Endometrium (tissue), 2 donors: ENCODE measurements at regions not wholly inside any gene's neighbourhood (a gene's known extent, or its start where the extent isn't known, plus 50 kb on each side); places are given as distances from the start of the nearest gene placed in this dataset.
"Not testable (repeated sequence)": the region's sequence is repeated elsewhere in the genome, so short reads cannot be mapped to it uniquely, and the experiment has no call there.

Experiments used
- FAIRE-seq: peaks from 2 replicates; lab custom pipeline; 2012; peaks lifted over from hg19 to GRCh38; lab: Jason Lieb, UNC
- donor health status: control.
- donor health status: control.

DNA sequence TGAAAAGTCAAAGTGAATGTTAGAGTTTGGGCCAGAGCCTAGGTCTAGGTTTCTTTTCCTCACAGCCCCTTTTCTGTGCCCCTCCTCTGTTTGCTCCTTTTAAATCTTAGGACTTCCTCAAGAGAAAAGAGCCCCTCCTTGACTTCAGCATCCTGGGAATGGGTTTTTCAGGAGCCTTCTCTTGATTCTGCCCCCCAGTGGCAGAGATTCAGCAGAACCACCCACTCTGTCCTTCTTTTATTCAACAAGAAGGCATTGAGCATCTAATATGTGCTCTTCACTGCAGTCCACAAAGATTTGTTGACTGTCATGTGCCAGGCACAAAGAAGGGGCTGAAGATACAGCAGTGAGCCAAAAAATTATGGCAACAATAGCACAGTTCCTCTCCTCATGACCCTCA, 270.8 kb upstream of the CDH5 start:
- FAIRE-seq, result no peak

DNA sequence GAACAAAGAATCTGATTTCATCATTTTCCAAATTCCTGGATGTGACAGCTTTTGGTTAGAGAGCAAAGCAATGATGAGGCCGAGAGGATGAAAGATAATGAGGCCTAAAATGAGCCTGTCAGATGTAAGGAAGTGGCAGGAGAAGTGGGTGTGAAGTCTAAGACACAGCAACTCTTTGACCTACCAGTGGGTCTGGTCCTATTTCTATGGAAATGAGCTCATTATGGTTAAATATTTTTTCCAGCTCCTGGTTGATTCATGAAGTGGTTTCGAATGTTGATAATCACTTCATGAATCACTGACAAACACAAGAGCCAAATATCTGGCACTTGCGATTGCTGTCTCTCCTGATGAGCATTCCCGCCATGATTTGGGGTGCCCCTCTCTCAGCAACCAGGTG, 273.3 kb upstream of the CDH5 start:
- FAIRE-seq, result no peak

DNA sequence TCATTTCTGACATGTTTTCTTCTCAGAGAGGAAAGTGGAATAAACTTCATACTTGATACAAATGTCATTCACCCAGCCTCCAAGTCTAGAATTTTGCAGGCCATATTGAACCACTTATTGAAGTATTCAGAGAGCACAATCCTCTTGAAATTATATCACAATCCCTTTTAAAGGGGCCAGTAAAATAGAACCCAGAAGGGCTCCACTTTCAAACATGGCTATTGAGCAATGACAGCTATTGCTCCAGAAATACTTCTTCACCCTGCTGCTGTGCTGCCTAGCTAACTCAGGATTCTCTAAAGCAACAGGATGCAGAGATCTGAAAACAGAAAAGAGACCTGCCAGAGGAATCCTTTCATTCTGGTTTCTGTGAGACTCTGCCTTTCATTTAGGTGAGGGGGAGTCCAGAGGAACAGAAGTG, 275.0 kb upstream of the CDH5 start:
- no peak for FAIRE-seq

DNA sequence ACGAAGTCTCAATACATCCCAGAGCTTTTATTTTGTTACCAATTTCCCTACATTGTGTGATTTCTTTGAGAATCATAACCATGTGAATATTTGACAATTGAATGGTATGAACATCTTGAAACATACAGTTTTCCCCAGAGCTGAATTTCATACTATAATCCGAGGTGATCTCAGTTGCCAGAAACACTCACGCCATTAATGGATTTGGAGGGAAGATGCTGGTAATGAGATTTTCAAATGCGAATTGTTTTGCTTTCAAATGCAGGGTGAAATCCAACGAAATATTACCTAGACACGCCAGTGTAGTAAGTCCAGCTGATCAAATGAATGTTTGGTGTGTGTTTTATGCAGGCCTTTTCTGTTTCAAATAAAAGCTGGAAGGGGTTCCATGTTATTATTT, 277.8 kb upstream of the CDH5 start:
- no peak for FAIRE-seq

DNA sequence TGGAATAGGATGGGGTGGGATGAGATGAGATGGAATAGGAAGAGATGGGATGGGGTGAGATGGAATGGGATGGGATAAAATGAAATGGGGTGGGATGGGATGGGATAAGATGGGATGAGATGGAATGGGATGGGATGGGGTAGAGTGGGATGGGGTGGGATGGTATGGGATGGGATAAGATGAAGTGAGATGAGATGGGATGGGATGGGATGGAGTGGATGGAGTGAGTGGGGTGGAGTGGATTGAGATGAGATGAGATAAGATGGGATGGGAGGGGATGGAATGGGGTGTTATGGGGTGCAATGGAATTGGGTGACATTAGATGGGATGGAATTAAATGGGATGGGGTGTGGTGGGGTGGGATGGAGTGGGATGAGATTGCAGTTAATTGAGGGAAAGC, 279.2 kb upstream of the CDH5 start:
- no peak for FAIRE-seq

DNA sequence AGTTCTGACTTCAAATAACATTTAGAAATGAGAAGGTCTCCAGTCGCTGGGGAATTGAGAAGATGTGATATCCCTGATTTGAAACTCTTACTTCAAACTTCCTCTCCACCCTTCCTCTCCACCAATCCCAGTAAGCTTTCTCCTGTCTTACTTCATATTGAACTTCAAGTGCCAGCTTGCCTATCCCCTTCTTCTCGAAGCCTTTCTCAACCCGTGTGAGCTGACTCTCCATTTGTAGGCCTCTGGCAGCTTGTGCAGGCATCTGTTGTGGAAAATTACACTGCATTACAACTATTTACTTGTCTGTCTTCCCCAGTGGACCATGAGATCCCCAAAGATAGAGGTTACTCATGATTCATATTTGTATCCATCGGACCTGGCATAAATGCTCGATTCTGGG, 280.8 kb upstream of the CDH5 start:
- no peak for FAIRE-seq

DNA sequence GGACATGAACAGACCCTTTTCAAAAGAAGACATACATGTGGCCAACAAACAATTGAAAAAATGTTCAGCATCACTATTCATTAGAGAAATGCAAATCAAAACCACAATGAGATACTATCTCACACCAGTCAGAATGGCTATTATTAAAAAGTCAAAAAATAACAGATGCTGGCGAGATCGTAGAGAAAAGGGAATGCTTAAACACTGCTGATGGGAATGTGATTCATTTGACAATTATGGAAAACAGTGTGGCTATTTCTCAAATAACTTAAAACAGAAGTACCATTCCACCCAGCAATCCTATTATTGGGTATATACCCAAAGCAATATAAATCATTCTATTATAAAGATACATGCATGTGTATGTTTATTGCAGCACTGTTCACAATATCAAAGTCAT, 281.8 kb upstream of the CDH5 start:
- FAIRE-seq, result not testable (repeated sequence)

DNA sequence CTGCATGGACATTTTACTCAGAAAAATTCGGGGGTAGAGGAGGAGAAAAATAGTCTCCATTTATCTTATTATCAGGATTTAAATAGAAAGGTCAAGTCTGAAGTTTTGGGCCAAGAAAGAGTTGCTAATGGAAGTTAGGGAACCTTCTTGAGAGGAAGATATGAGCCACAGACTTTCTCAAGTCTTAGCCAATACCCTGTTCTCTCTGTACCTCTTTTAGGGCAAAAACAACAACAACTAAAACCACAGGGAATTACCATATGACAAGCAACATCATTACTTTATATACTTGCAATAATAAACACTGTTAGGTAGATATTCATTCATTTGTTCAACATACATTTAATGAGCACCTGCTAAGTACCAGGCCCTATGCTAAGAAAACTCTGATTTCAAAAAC, 282.2 kb upstream of the CDH5 start:
- FAIRE-seq, result no peak

DNA sequence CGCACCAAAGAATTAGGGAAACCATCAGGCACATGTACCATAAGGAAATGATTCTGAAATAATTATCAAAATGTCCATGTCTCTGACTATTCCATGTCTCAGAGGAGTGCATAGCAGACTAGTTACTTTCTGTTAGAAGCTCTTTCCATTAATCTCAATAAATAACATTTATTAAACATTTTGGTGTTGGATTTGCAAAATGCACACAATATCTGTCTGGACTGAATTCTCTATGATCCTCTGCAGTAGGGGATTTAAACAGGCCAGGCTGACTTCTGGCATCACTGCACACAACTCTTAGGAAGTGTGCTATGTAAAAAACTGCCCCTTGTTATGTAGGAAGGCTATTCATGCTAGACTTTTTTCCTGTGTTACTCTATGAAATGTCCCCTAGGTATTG, 283.3 kb upstream of the CDH5 start:
- no peak for FAIRE-seq

DNA sequence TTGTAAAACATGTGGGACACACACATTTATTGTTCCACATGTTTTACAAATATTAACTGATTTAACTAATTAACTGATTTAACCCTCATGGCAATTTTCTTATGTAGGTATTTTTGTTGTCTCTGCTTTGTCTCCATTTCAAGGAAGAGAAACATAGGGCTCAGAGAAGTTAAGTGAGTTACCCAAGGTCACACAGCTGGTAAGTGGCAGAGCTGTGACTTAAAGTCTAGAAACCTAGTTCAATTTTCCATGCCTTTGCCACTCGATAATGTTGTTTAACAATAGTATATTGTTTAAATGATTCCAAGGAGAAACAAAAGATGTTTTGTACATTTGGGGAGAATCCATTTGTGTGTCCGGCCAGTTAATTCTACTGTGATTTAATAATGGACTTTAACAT, 284.1 kb upstream of the CDH5 start:
- no peak for FAIRE-seq

DNA sequence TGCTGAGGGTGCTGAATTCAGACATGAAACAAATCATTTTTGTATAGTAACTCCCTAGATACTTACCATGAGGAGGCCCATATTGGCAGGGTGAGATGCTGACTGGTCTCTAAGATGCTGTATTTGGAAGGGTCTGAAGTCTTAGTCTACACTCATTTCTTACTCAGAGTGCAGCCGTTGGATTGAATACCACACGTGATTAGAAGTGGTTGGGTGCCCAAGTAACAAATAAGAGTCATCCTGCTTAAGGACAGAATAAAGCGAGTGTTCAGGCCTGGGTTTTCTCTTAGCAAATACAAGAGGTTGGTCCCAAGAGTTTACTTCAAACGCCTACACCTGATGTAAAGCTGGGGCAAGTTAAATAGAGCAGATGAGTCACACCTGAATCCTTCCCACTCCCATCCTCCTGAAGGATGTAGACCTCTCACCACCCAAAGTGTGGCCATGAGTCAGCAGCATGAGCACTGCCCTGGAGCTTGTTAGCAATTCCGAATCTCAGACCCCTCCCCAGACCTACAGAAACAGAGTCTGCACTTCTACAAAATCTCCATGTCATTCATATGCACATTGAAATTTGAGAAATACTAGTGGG, 284.6 kb upstream of the CDH5 start:
- no peak for FAIRE-seq

DNA sequence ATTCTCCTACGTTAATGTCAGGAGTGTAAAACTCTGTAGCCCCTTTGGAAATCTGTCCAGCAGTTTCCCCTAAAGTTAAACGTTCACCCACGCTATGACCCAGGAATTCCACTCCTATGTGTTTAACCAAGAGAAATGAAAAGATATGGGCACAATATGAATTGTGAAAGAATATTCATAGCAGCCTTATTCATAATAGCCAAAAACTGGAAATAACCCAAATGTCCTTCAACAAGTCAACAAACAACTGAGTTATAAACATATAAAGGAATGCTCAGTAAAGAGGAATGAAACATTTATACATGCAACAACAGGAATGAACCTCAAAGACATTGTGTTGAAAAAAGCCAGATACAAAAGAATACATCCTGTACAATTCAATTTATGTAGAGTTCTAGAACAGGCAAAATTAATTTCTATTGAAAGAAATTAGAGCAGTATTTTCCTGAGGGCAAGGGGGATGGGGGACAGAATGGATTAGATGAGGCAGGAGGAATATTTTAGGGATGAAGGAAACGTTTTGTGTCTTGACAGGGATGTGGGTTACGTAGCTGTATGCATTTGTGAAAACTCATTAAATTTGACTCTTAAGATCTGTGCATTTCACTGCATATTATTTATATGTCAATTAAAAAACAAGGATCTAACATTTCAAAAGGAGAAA, 286.7 kb upstream of the CDH5 start:
- FAIRE-seq, result no peak

DNA sequence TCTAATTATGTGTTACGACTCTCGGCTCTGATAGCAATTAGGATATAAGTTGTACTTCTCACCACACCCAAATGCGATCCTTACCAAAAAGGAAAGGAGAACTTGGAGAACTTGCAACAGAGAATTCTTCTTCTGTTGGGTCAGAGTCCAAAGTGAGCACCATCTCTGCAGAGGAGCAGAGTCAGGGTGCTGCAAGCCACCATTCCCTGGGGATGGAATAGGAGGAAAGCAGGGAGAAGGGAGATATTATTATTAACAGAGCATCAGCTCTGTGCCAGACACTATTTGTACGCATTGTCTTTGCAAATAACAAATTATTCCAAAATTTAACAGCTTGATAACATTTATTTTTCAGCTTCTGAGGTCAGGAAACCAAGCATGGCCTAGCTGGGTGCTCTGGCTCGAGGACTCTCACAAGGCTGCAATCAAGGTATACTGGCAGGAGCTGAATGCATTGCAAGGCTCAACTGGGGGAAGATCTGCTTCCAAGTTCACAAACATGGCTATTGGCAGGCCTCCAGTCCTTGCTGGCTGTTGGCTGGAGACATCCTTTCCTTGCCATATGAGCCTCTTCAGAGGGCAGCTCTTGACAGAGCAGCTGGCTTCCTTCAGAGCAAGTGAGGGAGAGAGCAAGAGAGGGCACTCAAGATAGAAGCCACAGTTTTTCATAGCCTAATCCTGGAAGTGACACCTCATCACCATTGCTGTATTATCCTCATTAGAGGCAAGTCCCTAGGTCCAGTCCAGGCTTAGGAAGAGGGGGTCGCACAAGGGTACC, 296.2 kb upstream of the CDH5 start:
- no peak for FAIRE-seq

DNA sequence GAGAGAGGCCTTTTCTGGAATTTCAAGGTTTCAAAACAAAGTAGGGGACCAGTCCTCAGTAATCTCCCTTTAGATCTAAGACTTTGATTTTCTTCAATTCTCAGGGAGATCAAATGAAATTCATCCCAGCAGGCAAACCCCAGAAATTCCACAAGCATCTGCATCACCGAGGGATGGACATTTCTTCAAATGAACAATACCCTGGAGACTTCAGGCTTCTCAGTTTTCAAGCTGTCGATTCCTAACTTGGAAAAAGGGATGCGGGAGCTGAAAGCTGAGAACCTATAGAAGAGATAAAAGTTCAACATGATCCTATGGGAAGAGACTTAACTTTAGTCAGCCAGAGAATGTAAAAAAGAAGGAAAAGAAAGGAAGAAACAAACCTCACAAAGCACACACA, 296.9 kb upstream of the CDH5 start:
- FAIRE-seq, result no peak

DNA sequence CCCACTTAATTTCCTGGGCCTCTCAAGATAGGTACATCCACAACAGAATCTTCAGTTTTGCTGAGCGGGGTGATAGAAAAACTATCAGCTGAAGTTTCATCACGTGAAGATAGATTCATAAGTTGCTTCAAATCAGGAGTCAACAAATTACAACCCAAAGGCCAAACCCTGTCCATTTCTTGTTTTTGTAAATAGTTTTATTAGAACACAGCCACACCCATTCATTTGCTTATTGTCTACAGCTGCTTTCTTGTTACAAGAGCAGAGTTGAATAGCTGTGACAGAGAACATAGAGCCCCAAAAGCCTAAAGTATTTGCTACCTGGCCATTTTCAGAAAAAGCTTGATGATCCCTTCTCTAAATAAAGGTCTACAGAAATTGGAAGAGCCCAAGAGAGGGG, 300.1 kb upstream of the CDH5 start:
- FAIRE-seq, result peak; percentile 57

DNA sequence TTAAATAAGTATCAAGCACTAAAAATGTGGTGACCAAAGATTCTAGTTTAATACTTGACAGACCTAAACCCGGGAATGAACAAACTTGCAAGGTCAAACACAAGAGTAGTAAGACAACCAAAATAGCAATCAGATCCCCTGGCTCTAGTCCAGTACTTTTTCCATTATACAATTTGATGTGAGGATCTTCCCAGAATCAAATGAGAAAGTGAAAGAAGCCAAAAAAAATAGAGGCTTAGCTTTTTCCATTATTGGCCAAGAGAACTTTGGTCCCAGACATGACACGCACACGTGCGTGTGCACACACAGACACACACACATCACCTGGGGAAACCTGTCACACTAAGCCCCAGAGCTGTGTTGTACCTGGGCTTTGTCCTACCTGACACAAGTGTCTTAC, 300.6 kb upstream of the CDH5 start:
- no peak for FAIRE-seq

DNA sequence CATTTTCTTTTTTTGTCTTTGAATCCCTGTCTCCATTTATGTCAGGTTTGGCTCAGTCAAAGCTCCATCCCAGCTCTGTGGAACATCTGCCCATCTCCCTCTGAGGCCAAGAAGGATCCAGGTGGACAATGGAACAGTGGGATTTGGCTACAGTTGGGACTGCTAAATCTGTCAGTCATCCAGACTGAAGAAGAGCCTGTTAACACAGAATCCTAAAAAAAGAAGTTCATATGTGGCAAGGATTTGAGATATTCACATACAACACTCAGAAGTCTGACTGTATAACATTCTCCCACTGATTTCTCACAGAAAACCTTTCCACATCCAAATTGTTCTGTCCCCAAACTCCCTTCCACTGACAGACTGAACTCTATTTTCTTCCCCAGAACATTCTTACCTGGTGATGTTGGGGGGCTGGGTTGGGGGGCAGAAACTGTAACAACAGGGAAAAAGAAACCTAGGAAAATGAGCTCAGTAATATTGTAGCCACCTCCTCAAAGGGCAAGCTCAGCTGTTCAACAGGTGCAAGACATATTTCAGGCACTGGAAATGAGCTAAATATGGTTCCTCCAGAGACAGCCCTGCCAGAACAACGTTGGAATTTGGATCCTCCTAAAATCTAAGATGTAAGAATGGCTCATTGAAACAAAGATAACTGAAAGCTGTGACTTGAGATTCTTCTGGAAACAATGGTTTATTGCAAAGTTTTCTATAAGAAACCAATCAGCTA, 301.5 kb upstream of the CDH5 start:
- no peak for FAIRE-seq

DNA sequence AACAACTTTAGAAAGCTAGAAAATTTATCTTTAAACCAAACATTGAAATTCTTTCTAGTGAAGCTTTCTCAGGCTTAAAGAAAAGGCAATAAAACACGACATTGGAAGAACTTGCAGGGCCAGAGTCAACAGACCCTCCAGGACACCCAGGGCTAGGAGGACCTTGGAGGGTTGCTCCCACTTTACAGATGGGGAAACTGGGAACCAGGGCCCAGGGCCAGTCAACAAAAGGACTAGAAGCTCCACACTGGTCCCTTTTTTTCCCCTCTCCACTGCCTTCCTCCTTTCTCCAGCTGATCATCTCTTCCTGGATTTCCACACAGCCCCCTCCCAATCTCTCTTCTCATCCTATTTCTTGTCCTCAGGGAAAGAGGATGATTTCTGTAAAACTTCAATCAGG, 307.7 kb upstream of the CDH5 start:
- no peak for FAIRE-seq

DNA sequence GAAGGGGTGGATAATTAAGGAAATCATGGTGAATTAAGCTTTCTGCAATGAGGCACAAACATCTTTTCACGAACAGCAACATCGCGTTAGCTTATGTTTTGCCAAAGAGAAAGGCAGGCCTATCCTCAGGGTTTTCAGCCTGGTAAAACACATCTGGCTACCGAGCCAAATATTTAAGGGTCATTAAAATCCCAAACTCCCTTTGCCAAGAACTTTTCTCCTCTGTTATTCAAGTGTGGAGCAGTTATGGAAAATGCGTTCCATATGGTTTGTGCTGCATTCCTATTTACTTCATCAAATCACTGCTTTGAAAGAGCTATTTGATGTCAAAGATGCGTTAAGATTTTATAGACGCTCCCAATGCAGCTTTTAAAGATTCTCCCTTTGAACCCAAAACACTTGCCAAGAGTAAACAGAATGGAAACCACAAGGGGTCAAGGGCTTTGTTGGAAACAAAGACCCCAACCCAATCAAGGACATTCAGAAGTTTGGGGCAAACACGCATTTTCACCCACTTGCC, 308.3 kb upstream of the CDH5 start:
- peak; percentile 99 for FAIRE-seq

DNA sequence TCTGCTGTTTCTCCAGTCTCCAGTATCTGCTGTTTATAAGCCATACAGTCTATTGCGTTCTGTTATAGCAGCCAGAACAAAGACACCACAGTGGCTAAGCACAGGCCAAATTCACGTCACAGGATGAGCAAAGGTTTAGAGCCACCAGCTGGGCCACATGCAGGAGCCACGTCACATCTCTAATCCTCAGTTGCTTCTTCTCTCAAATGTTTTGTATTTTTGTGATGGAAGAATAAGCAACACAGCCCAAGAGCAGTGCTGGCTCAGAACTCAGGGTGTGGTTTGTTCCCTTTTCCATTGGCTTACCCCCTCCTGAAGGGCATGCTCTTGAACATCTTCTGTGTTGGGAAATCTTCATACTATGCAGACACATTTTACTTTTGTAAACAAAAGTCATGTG, 309.4 kb upstream of the CDH5 start:
- peak; percentile 35 for FAIRE-seq

DNA sequence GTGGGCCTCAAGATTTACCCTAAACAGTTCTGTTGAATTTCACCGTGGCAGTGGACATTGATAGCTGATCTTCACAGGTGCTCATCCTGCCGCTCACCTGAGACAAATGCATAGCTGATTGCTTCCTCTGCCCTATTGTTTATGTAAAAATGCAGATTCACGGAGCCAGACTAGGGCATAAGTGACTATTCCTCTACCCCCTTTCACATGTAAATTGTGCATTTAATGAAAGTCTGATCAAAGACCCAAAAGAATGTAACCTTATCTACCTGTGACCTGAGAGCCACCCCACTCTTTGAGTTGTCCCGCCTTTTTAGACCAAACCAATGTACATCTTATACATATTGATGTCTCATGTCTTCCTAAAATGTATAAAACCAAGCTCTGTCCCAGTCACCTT, 312.4 kb upstream of the CDH5 start:
- FAIRE-seq, result no peak

DNA sequence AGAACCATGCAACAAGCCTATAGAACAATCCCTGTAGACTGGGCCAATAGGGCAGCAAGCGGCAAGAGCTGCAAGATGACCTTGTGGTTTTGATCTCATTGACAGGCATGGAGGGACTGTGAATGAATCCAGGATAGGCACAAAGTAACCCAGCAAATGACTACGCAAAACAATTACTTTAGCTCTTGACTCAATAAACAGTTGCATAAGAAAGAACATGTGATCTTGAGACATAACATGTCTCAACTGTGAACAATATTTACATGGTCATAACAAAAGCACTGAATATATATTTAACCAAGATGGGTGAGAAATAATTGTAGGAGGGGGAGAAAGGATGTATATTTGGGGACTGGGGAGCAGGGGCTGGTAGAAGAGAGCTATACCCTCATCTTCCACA, 313.7 kb upstream of the CDH5 start:
- no peak for FAIRE-seq

DNA sequence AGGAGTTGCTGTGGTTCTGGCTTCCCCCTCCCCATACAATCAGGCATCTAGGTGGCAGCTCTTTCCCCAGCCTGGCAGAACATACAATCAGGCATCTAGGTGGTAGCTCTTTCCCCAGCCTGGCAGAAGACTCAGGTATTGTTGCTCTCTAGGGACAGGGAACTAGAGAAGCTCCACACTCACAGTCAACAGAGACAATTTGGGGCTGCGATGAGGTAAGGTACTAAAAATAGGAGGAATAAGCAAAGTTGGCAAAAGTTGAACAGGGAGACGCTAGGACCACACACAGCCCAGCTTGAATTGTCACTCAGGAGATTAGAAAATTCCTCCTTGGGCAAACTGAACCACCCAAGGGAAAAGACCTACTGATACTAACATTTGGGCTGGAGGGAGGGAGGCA, 315.5 kb upstream of the CDH5 start:
- no peak for FAIRE-seq
